MM.1S (cell line): ENCODE measurements at regions not wholly inside any gene's neighbourhood (a gene's known extent, or its start where the extent isn't known, plus 50 kb on each side); places are given as distances from the start of the nearest gene placed in this dataset.

Experiments used
- DNase-seq: peaks from one replicate; pipeline ENCODE4 v3.0.0-alpha.2; 2015
- H2AFZ ChIP-seq: fragments of 300-600 bp; sonication (generic); 2 replicates; pipeline ENCODE4 v1.6.0; 2016; ENCODE audit warnings: antibody characterized with exemption, low read length
- H3F3A ChIP-seq: fragments of 300-600 bp; sonication (generic); 2 replicates; pipeline ENCODE4 v1.6.1; 2016; ENCODE audit warnings: mild to moderate bottlenecking, antibody characterized with exemption, low read length, moderate library complexity, mixed read lengths; ENCODE audit not compliant: insufficient read depth
- H3K27ac ChIP-seq: fragments of 300-600 bp; sonication (generic); 2 replicates; pipeline ENCODE4 v1.5.1; 2016; ENCODE audit warnings: mild to moderate bottlenecking, low read length
- H3K27me3 ChIP-seq: fragments of 300-600 bp; sonication (generic); replicated peaks from 2 replicates; pipeline ENCODE4 v1.6.0; 2016; ENCODE audit warnings: low read length; ENCODE audit not compliant: insufficient read depth
- H3K36me3 ChIP-seq: fragments of 300-600 bp; sonication (generic); replicated peaks from 2 replicates; pipeline ENCODE4 v1.6.1; 2016; ENCODE audit warnings: mild to moderate bottlenecking, low read length, mixed read lengths; ENCODE audit not compliant: insufficient read depth
- H3K4me1 ChIP-seq: fragments of 300-600 bp; sonication (generic); 2 replicates; pipeline ENCODE4 v1.6.1; 2016; ENCODE audit warnings: low read length, mixed read lengths
- H3K4me2 ChIP-seq: fragments of 300-600 bp; sonication (generic); 2 replicates; pipeline ENCODE4 v1.6.0; 2016; ENCODE audit warnings: low read depth, low read length
- H3K4me3 ChIP-seq: fragments of 300-600 bp; sonication (generic); 2 replicates; pipeline ENCODE4 v1.5.1; 2016; ENCODE audit warnings: low read length, mixed read lengths
- H3K79me2 ChIP-seq: fragments of 300-600 bp; sonication (generic); 2 replicates; pipeline ENCODE4 v1.6.1; 2016; ENCODE audit warnings: mixed run types, low read length, mixed read lengths
- H3K9ac ChIP-seq: fragments of 300-600 bp; sonication (generic); 2 replicates; pipeline ENCODE4 v1.6.1; 2016; ENCODE audit warnings: low read length, mixed read lengths
- H3K9me2 ChIP-seq: fragments of 300-600 bp; sonication (generic); replicated peaks from 2 replicates; pipeline ENCODE4 v1.6.1; 2016; ENCODE audit warnings: mild to moderate bottlenecking, low read length, mixed read lengths; ENCODE audit not compliant: insufficient read depth
- H3K9me3 ChIP-seq: fragments of 300-600 bp; sonication (generic); replicated peaks from 2 replicates; pipeline ENCODE4 v1.6.1; 2016; ENCODE audit warnings: mild to moderate bottlenecking, low read length, mixed read lengths; ENCODE audit not compliant: insufficient read depth
- H4K20me1 ChIP-seq: fragments of 300-600 bp; sonication (generic); 2 replicates; pipeline ENCODE4 v1.6.1; 2016; ENCODE audit warnings: mild to moderate bottlenecking, low read length, moderate library complexity, mixed read lengths; ENCODE audit not compliant: insufficient read depth
- EZH2 ChIP-seq: fragments of 300-600 bp; sonication (generic); optimal IDR thresholded peaks from 2 replicates; pipeline ENCODE3; 2017; ENCODE audit warnings: low read depth, mild to moderate bottlenecking, antibody characterized with exemption, low read length, mixed read lengths
- EZH2phosphoT487 ChIP-seq: fragments of 300-600 bp; sonication (generic); IDR thresholded peaks from 2 replicates; pipeline ENCODE4 v1.6.1; 2018; ENCODE audit warnings: antibody characterized with exemption, low read length
- TF ChIP-seq, protein P1 (sequence below): fragments of 300-600 bp; sonication (generic); IDR thresholded peaks from 2 replicates; pipeline ENCODE4 v1.5.1; 2016; ENCODE audit warnings: antibody characterized with exemption, low read length, mixed read lengths

DNA sequence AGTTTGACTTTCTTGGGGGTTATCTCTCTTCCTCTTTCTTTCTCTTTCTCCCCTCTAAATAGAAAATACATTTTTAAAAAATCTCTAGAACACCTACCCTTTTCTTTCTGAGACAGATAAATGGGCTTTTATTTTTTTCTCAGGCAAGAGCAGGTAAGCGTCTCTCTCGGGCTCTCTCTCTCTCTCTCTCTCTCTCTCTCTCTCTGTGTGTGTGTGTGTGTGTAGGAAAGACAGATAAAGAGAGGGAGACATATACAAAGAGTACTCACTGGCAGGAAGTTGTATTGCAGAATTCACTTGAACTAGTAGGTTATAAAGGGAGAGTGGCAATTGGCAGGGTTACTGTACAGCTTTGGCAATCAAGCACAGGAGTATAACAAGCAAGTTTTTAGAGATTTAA is 118.1 kb upstream of the LSAMP start:
- no peaks in the 10 kb centered on the region for H3K36me3 ChIP-seq
- no peak for DNase-seq
- H3K27ac ChIP-seq, result no peak overlapping the region
- H3K4me1 ChIP-seq, result no peaks in the 10 kb centered on the region
- H3K4me2 ChIP-seq, result no peak overlapping the region
- no peak overlapping the region for H2AFZ ChIP-seq
- no peaks in the 10 kb centered on the region for H3K79me2 ChIP-seq
- H4K20me1 ChIP-seq, result no peaks in the 10 kb centered on the region
- H3K4me3 ChIP-seq, result no peak overlapping the region
- H3K9me2 ChIP-seq, result no peaks in the 10 kb centered on the region
- no peak for TF ChIP-seq EZH2
- TF ChIP-seq, protein P1, sequence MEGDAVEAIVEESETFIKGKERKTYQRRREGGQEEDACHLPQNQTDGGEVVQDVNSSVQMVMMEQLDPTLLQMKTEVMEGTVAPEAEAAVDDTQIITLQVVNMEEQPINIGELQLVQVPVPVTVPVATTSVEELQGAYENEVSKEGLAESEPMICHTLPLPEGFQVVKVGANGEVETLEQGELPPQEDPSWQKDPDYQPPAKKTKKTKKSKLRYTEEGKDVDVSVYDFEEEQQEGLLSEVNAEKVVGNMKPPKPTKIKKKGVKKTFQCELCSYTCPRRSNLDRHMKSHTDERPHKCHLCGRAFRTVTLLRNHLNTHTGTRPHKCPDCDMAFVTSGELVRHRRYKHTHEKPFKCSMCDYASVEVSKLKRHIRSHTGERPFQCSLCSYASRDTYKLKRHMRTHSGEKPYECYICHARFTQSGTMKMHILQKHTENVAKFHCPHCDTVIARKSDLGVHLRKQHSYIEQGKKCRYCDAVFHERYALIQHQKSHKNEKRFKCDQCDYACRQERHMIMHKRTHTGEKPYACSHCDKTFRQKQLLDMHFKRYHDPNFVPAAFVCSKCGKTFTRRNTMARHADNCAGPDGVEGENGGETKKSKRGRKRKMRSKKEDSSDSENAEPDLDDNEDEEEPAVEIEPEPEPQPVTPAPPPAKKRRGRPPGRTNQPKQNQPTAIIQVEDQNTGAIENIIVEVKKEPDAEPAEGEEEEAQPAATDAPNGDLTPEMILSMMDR, result no peak
- no peaks in the 10 kb centered on the region for H3K9me3 ChIP-seq
- no peak overlapping the region for H3K9ac ChIP-seq
- no peaks in the 10 kb centered on the region for H3F3A ChIP-seq
- H3K27me3 ChIP-seq, result no peaks in the 10 kb centered on the region

DNA sequence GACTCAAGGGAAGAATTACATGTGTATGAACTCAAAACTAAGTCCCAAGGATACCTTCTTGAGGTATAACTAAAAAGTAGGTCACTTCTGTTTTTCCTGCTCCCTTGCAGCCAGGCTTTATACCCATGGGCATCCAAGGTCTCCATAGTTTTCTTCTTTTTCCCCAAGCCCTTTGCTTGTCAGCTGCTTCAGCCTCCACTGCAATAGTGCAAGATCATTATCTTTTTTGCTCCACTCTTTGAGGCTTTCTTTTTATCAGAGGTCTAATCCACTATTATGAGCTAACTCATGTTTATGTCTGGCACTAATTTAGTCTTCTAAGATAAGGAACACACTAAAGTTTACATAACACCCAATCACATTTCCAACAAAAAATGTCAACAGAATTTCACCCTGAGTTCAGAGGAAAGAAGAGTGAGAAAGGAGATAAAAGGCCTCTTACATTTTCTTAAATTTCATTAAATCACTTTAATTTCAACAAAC is 121.2 kb upstream of the LSAMP start:
- Histone ChIP-seq H3K9ac (no peak overlapping the region), H3K4me1 (no peaks in the 10 kb centered on the region), H3K36me3 (no peaks in the 10 kb centered on the region), H2AFZ (no peak overlapping the region), H3K9me3 (no peaks in the 10 kb centered on the region), H3K27ac (no peak overlapping the region), H3K9me2 (no peaks in the 10 kb centered on the region), H3F3A (no peaks in the 10 kb centered on the region), H3K4me3 (no peak overlapping the region), H4K20me1 (no peaks in the 10 kb centered on the region), H3K79me2 (no peaks in the 10 kb centered on the region), H3K27me3 (no peaks in the 10 kb centered on the region), H3K4me2 (no peak overlapping the region)
- DNase-seq, result no peak
- TF ChIP-seq EZH2phosphoT487, result no peak
- TF ChIP-seq, protein P1, result no peak
- TF ChIP-seq EZH2, result no peak

DNA sequence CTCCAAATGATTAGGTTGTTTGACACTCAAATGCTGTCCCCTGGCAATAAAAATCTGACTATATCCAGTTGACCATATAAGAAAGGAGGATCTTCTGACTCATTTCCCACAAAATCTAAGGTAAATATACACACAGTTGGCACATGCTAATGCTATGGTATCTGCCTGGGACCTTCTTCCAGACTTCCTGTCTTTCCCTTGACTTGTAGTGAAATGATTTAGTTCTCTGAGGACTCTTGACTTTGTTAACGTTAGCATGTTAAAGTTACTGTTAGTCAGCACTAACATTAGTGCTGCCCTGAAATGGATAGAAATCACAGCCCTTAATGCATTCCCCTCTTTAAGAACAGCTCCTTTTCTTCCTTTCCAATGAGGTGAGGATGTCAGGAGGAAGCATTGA is 124.3 kb upstream of the LSAMP start:
- no peak overlapping the region for H3K27ac ChIP-seq
- H3K9me3 ChIP-seq, result no peaks in the 10 kb centered on the region
- no peak for TF ChIP-seq EZH2
- TF ChIP-seq, protein P1, result no peak
- no peak for TF ChIP-seq EZH2phosphoT487
- no peak overlapping the region for H3K4me3 ChIP-seq
- no peaks in the 10 kb centered on the region for H3K27me3 ChIP-seq
- no peak for DNase-seq
- H3K9me2 ChIP-seq, result no peaks in the 10 kb centered on the region
- no peak overlapping the region for H3K9ac ChIP-seq
- no peaks in the 10 kb centered on the region for H3K36me3 ChIP-seq
- no peak overlapping the region for H3K4me2 ChIP-seq
- H3K79me2 ChIP-seq, result no peaks in the 10 kb centered on the region
- H3K4me1 ChIP-seq, result no peaks in the 10 kb centered on the region
- no peaks in the 10 kb centered on the region for H4K20me1 ChIP-seq
- H3F3A ChIP-seq, result no peaks in the 10 kb centered on the region
- H2AFZ ChIP-seq, result no peak overlapping the region

DNA sequence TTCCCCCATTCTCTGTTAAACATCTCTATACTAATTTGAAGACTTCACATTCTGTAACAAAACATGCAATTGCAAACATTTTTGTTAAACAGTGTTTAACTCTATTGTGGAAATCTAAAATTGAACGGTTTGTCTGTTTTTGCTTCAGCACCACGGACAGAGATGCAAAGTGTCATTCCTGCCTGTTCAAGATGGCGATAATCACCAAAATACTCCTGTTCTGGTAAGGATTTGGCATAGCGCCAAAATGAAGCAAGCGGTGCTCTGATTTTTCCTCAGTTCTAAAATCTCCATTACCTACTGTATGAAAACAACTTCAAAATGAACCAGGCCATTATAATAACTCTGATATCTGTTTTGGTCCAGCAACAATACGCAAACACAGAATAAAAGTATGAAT is 129.7 kb upstream of the TUSC7 start:
- H3K4me3 ChIP-seq, result no peak overlapping the region
- H3K9me2 ChIP-seq, result no peaks in the 10 kb centered on the region
- no peaks in the 10 kb centered on the region for H3K79me2 ChIP-seq
- H3K9me3 ChIP-seq, result no peaks in the 10 kb centered on the region
- no peak for DNase-seq
- no peaks in the 10 kb centered on the region for H3K27me3 ChIP-seq
- no peaks in the 10 kb centered on the region for H3K4me1 ChIP-seq
- H2AFZ ChIP-seq, result no peak overlapping the region
- H3F3A ChIP-seq, result no peaks in the 10 kb centered on the region
- no peak overlapping the region for H3K9ac ChIP-seq
- H4K20me1 ChIP-seq, result no peaks in the 10 kb centered on the region
- H3K27ac ChIP-seq, result no peak overlapping the region
- no peaks in the 10 kb centered on the region for H3K36me3 ChIP-seq
- no peak overlapping the region for H3K4me2 ChIP-seq
- TF ChIP-seq, protein P1, result no peak
- TF ChIP-seq EZH2phosphoT487 (no peak), EZH2 (no peak)
